Cardiac fibroblast (primary cell): ENCODE measurements at regions not wholly inside any gene's neighbourhood (a gene's known extent, or its start where the extent isn't known, plus 50 kb on each side); places are given as distances from the start of the nearest gene placed in this dataset.

Experiments
- DNase-seq, 2 donors: peaks; one replicate each; pipeline versions ENCODE4 v3.0.0 to v3.0.0-alpha.2; 2010; ENCODE audit warnings: low read depth in 2 of 2
- H3K4me3 ChIP-seq, 2 donors: replicated peaks in 1 of 2; 1 replicate in 1 of 2; 2 replicates in 1 of 2; pipeline ENCODE4 v1.5.1; 2011; ENCODE audit warnings: low read depth in 2 of 2, low read length in 2 of 2, mild to moderate bottlenecking in 2 of 2, moderate library complexity in 1 of 2
- CTCF ChIP-seq: IDR thresholded peaks from one replicate; pipeline ENCODE4 v1.5.1; 2011; ENCODE audit warnings: low read depth, mild to moderate bottlenecking, low read length, inconsistent platforms

DNA sequence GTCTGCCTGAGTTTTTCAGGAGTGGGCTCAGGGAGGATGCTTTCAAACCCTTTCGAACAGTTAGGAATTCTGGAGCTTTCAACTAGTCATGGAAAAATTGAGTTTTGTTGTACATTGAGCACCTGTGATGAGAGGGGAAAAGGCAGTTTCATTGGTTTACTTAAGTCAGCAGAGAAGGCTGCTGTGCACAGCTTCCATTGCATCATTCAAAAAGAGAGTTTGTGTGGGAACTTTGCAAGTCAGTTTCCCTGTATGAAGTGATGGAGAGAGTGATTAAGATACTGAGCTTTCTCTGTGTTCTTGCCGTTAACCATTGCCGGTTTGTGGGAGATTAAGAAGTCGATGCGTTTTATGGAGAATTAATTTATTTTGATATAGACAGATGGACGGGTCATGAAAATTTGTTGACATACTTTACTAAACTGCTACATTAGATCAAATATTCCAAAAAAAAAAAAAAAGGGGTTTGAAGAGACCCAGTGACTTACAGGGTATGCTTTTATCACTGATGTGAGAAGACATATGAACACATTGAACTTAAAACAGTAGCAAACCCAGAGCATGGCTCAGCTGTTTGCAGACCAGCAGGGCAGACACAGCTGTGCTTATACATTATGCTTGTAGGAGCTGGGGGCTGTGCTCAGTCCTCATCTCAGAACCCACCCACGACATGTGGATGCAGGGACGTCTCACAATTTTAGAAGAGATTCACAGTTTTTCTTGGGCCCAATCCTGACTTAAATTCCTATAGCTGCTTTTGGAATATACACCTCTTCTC, 234.1 kb downstream of the SOX4 start:
- DNase-seq: no peak
- no peak overlapping the region for H3K4me3 ChIP-seq
- TF ChIP-seq CTCF: no peak

DNA sequence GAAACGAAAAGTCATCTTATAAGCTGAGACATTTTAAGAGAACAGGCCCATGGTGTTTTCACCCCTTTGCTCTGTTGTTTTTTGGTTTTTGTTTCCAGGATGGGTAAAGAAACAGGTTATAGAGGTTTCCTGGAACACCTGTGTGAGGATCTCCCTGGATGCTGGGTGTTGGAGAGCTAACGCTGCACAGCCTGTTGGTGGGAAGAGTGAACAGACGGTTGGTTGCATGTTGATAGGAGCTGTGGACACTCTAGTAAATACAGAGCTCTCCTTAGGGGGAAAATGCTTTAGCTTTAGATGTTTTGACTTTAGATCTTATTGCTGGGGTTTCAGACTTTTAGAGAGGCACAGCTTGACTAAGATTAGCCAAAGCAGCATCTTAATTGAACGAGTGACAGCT, 235.2 kb downstream of the SOX4 start:
- TF ChIP-seq CTCF: no peak
- no peak for DNase-seq
- no peak overlapping the region for H3K4me3 ChIP-seq

- H3K4me3 ChIP-seq: no peak overlapping the region
- no peak for TF ChIP-seq CTCF
- DNase-seq: no peak
Observed at GRCh38 chr6:21829126-21829525, 235.6 kb downstream of the SOX4 start.

DNA sequence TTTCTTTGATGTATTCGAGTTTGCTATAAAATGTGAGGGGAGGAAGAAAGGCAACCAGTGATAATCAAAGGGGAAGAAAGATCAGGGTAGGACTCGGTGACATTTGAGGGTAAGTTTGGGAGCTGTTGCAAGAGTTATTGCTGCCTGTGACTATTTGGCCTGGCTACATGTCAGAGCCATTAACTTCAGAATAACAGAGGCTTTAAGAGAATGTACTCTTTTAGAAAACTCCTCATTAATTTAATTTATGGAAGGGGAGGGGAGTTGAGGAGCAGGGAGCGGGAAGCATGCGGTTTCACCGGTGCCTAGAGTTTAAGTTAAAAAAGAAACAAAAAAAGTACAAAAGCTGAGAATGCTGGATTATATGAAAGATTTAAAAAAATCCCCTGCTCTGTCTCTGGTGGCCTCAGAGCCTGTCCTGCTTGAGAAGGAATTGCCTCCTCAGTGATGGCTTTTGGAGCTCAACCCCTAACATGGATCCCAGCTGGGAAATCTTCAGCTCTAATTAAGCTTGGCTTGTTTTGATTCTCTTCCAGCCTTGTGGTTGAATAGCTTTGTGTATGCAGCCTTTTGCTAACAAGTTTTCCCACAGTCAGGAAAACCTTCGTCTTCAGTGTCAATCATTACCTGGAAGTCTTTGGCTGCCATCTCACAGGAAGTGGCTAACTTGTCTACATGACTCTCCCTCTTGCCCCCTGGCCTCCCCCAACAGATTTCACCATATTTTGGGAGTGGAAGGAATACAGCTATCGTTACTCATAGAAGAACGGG, 238.2 kb downstream of the SOX4 start:
- H3K4me3 ChIP-seq: no peak overlapping the region
- DNase-seq: peak; percentile 14 to 43
- no peak for TF ChIP-seq CTCF

- no peak for TF ChIP-seq CTCF
- H3K4me3 ChIP-seq: no peak overlapping the region
- no peak for DNase-seq
Observed at GRCh38 chr6:21836277-21836676, 242.7 kb downstream of the SOX4 start.

- TF ChIP-seq CTCF: no peak
- DNase-seq: no peak
Observed at GRCh38 chr6:21836772-21837425, 243.3 kb downstream of the SOX4 start.

More at GRCh38 chr6:21836772-21837425, 243.3 kb downstream of the SOX4 start:
- no peak overlapping the region for H3K4me3 ChIP-seq
